Heart right ventricle (tissue), 16 donors: ENCODE measurements at regions not wholly inside any gene's neighbourhood (a gene's known extent, or its start where the extent isn't known, plus 50 kb on each side); places are given as distances from the start of the nearest gene placed in this dataset.

Source experiments
- ATAC-seq, 8 donors: fragments of 200-7000 bp; cut with Tn5 transposase; one replicate each; pipeline ENCODE4 v1.9.1; 2020; ENCODE audit warnings: mild to moderate bottlenecking in 8 of 8, moderate library complexity in 8 of 8, moderate number of reproducible peaks in 1 of 8
- DNase-seq, 2 donors: peaks; one replicate each; pipeline ENCODE4 v3.0.0-alpha.2; 2020
- H3K27ac ChIP-seq, 10 donors: fragments of 200-600 bp; sonication (generic) in 2 of 10; one replicate each; pipeline versions ENCODE4 v1.5.0 to v1.8.0; 2020 to 2022; ENCODE audit warnings: mild to moderate bottlenecking in 3 of 10
- H3K27me3 ChIP-seq, 7 donors: fragments of 200-600 bp; one replicate each; pipeline ENCODE4 v1.8.0; 2021 to 2022; ENCODE audit warnings: mild to moderate bottlenecking in 2 of 7
- H3K36me3 ChIP-seq, 9 donors: fragments of 200-600 bp; sonication (generic) in 1 of 9; one replicate each; pipeline versions ENCODE4 v1.5.0 to v1.8.0; 2020 to 2022; ENCODE audit warnings: mild to moderate bottlenecking in 2 of 9
- H3K4me1 ChIP-seq, 9 donors: fragments of 200-600 bp; sonication (generic) in 1 of 9; one replicate each; pipeline versions ENCODE4 v1.5.0 to v1.8.0; 2020 to 2022; ENCODE audit warnings: mild to moderate bottlenecking in 4 of 9
- H3K4me3 ChIP-seq, 10 donors: fragments of 200-600 bp; sonication (generic) in 2 of 10; one replicate each; pipeline versions ENCODE4 v1.5.0 to v1.8.0; 2020 to 2022; ENCODE audit warnings: mild to moderate bottlenecking in 7 of 10, moderate library complexity in 2 of 10
- H3K9me3 ChIP-seq, 11 donors: fragments of 200-600 bp in 10 of 11; sonication (generic) in 2 of 11; one replicate each; pipeline versions ENCODE4 v1.5.0 to v1.8.0; 2013 to 2022; ENCODE audit warnings: mild to moderate bottlenecking in 2 of 11, control low read depth in 1 of 11, moderate library complexity in 1 of 11
- CTCF ChIP-seq, 9 donors: fragments of 200-600 bp; sonication (generic) in 2 of 9; IDR thresholded peaks; one replicate each; pipeline versions ENCODE4 v1.5.0 to v1.8.0; 2021 to 2022; ENCODE audit warnings: antibody characterized with exemption in 9 of 9, mild to moderate bottlenecking in 5 of 9, moderate library complexity in 1 of 9
- WGBS, 2 donors: extraction: QIAGEN DNeasy Blood & Tissue Kit; methylation state at CpG; one replicate each; pipeline ENCODE4 v1.1.7; 2013; ENCODE audit warnings: inconsistent platforms in 1 of 2; 5-methylcytosine and 5-hydroxymethylcytosine counted together
- intact Hi-C, 10 donors: fragments of 100-400 bp; cut with DNase I; formaldehyde crosslinking; loops; one replicate each; pipeline versions ENCODE4 v1.11.1 to v1.14.2; 2022
- donor health status: Arrhythmogenic right ventricular cardiomyopathy.
- donor health status: ischemic (EF 13 %, LVEDD 7.1; RV severe dilation, severe dysfunction).
- donor health status: healthy with polysubstance abuse.
- donor health status: DM: no; HTN: yes; CAD: no.
- donor health status: DM: no; HTN: no; CAD: no.
- donor health status: ischemic (EF 25% LVEDD 6.9; RV normal size, moderate dysfunction).
- donor health status: ischemic (EF 25% LVEDD 5.7; RV mildly dilated, moderate dysfunction).
- donor health status: healthy.
- donor health status: DM: yes; HTN: yes; CAD: no.
- donor health status: Ischemic cardiomyopathy.
- donor health status: ischemic (EF 35%, LVEDD 5.7; RV mildly dilated, moderate dysfunction).
- donor health status: nonischemic (EF 11% LVEDD 7.7; RV severe dilation, severe dysfunction).
- donor health status: DM: yes; HTN: yes; CAD: no.
- donor health status: PGD.
- donor health status: ischemic (EF 29% LVEDD 5.4; RV normal size, mild dysfunction).
- donor health status: nonischemic (EF 23%, LVEDD 6.1; RV moderate dilation, normal function).

- WGBS, 2 donors: 61 to 62% methylated on average over 4 of the region's 4 CpGs
- no peak for TF ChIP-seq CTCF (IDR thresholded peaks at IDR 0.05)
- no peak for ATAC-seq
These were observed 284.5 kb upstream of the PTGER4 start for GRCh38 chr5:40395251-40395650.

GRCh38 chr5:40394698-40395097 lies 285.0 kb upstream of the PTGER4 start:
- H3K36me3 ChIP-seq: no peaks in the 10 kb centered on the region
- intact Hi-C loops: no loop called here

More at GRCh38 chr5:40395251-40395650, 284.5 kb upstream of the PTGER4 start:
- Histone ChIP-seq H3K9me3 (no peaks in the 10 kb centered on the region), H3K36me3 (no peaks in the 10 kb centered on the region), H3K4me3 (no peak overlapping the region), H3K27ac (no peak overlapping the region), H3K4me1 (peaks cover 0 to 45% (median 10%) of the 10 kb centered on the region in 9 donors), H3K27me3 (no peaks in the 10 kb centered on the region)
- intact Hi-C loops: no loop called here
- no peak for DNase-seq

GRCh38 chr5:40391642-40392041 lies 288.1 kb upstream of the PTGER4 start:
- intact Hi-C loops: no loop called here
- peak in 6 of 8 donors; percentile 30 to 73 (median 59) for ATAC-seq
- Histone ChIP-seq H3K9me3 (no peaks in the 10 kb centered on the region), H3K4me1 (peaks cover 0 to 58% (median 10%) of the 10 kb centered on the region in 9 donors), H3K4me3 (no peak overlapping the region), H3K36me3 (no peaks in the 10 kb centered on the region), H3K27ac (peak overlapping the region in 6 of 10 donors; percentile 2 to 73 (median 38)), H3K27me3 (no peaks in the 10 kb centered on the region)
- no peak for DNase-seq
- TF ChIP-seq CTCF (IDR thresholded peaks at IDR 0.05): peak in 1 of 9 donors; percentile 9

More at GRCh38 chr5:40394698-40395097, 285.0 kb upstream of the PTGER4 start:
- Histone ChIP-seq H3K9me3 (no peaks in the 10 kb centered on the region), H3K4me1 (peaks cover 0 to 45% (median 10%) of the 10 kb centered on the region in 9 donors), H3K27ac (no peak overlapping the region), H3K4me3 (no peak overlapping the region), H3K27me3 (no peaks in the 10 kb centered on the region)
- WGBS, 2 donors: 81 to 87% methylated on average over 4 of the region's 4 CpGs
- TF ChIP-seq CTCF (IDR thresholded peaks at IDR 0.05): no peak
- ATAC-seq: no peak
- DNase-seq: no peak

- Histone ChIP-seq H3K4me1 (peaks cover 0 to 68% (median 15%) of the 10 kb centered on the region in 9 donors), H3K4me3 (no peak overlapping the region), H3K27me3 (no peaks in the 10 kb centered on the region), H3K27ac (peak overlapping the region in 5 of 10 donors; percentile 2 to 73 (median 40)), H3K36me3 (no peaks in the 10 kb centered on the region), H3K9me3 (no peaks in the 10 kb centered on the region)
- intact Hi-C loops: no loop called here
- ATAC-seq: peak in 6 of 8 donors; percentile 60 to 81 (median 75)
- no peak for TF ChIP-seq CTCF (IDR thresholded peaks at IDR 0.05)
- WGBS, 2 donors: 57 to 61% methylated on average over 6 of the region's 6 CpGs
- DNase-seq: no peak
These were observed 289.2 kb upstream of the PTGER4 start for GRCh38 chr5:40390281-40391149.
